COR-L47 (cell line): ENCODE measurements at regions not wholly inside any gene's neighbourhood (a gene's known extent, or its start where the extent isn't known, plus 50 kb on each side); places are given as distances from the start of the nearest gene placed in this dataset.
"Not testable (repeated sequence)": the region's sequence is repeated elsewhere in the genome, so short reads cannot be mapped to it uniquely, and the experiment has no call there.

ENCODE experiments used
- DNase-seq: peaks from one replicate; lab custom pipeline; 2025; lab: John Stamatoyannopoulos, UW

DNA sequence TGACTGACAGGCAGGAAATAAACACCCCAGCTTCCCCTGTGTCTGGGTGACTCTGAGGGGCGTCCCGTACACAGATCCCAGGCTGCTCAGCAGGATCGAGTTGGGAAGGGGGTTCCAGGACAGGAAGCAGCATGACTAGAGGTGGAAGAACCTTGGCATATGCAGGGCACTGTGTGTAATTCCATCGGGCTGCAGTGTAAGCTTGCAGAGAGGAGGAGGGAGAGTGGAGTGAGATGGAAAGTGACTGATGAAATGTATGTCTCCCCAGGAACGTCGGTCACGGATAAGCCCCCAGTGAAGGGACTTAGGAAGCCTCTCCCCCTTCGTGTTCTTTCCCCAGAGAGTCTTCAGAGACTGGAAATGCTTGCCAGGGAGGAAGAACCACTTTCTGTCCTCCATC, 198.4 kb upstream of the SULF2 start:
- DNase-seq, result not testable (repeated sequence)

DNA sequence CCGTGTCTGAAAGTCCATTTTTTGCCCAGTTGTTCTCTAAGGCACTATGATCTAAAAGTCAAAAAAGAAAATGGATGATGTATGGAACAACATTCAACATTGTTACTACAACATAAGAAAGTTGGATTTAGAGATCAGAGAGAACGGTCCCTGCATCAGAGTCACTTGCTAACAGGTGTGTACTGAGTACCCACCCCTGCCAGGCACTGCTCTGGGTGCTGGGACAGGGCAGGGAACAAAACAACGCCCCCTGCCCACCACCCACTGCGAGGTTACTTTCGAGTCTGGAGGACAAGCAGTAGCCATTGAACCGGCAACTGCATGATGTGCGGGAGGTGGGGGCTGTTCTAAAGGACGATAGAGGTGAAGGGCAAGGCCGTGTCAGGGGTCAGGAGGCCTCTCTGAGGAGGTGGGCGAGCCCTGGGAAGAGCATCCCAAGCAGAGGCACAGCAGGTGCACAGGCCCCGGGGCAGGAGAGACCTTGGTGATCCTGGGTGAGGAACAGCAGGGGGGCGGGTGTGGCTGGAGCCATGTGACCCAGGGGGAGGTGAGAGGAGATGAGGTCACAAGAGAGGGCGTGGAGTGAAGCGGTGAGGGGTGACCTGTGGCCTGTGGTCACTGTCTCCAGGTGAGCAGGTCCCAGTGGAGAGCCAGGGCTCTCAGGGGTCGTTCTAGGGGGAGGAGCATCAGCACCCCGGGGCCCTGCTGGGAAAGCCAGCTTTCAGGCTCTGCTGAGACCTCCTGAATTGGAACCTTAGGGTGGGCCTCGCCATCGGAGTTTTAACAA, 197.5 kb upstream of the SULF2 start:
- DNase-seq, result no peak

DNA sequence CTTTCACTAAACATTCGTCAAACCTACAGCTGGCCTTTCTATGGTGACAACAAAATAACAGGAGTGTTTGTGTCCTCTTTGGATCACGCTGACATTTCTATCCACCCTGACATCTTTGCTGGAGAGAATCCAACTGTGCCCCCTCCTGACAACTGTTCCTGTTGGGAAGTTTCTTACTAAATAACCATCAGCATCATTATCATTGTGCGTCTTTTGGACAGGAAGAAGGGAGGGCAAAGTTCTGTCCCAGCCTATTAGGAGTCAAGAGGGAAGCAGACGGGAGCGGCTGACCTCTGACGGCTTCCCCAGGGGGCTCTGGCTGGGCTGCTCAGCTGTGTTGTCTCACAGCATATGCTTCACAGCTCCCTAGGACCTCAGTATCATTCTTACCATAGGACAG, 195.9 kb upstream of the SULF2 start:
- DNase-seq, result no peak

DNA sequence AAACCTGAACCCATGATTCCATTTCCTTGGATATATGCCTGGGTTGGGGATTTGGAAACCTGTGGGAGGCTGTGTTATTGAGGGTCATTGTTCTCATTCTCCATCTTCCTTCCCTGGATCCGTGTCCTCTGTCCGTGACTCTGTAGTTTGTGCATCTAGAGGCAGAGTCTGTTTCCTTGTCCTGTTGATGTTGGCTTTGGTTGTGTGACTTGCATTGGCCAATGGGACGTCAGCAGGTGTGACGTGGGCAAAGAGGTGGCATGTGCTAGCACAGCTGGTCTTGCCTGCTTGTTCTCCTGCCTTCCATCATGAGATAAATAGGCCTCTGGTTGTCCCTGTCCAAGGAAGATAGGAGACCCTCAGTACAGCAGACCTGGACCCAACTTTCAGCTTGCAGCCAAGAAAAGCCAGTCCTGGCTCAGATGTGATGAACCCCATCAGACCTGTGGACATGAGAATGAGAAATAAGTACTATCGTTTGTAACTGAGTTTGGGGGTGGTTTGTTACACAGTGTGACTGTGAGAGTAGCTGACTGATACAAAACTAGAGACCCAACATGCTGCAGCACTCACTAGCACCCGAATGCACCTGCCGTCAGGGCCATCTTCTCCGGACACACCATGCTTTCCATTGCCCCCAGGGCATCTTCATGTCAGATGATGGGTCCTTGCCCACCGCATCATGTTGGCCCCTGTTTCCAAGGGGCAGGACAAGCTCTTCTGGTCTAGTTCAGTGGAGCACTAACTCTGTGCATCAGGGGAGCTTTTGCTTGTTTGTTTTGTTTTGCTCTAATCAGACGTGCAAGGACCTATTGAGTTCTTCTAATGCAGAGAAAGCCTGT, 195.3 kb upstream of the SULF2 start:
- no peak for DNase-seq

DNA sequence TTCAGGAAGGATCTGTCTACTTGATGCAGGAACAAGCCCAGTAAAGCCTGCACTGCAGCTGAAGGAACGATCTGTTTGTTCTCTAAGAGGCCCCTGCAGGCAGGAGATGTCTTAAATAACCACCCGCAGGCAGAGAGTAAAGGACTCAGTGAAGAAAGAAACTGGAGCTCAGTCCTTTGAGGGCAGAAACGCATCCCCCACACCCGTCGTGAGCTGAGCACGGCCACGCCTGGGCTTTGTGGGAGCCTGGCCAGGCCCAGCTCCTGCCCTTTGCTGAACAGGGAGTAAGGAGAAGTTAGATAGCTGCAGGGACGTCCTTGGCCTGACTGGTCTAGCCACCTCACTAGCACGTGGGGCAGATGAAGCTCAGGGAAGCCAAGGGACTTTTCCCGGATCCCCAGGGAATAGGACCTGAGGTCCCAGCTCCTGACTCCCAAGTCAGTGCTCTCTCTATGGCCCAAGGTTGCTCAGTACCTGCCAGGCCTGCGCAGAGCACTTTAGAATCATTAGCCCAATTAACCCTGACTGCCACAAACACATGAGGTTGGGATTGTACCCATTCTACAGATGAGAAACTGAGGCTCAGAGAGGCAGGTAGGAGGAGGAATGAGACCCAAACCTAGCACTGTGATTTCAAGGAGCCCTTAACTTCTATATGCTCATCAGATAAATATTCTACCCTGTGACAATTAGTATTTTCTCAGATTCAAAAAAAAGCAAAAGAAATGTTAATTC, 194.2 kb upstream of the SULF2 start:
- not testable (repeated sequence) for DNase-seq

DNA sequence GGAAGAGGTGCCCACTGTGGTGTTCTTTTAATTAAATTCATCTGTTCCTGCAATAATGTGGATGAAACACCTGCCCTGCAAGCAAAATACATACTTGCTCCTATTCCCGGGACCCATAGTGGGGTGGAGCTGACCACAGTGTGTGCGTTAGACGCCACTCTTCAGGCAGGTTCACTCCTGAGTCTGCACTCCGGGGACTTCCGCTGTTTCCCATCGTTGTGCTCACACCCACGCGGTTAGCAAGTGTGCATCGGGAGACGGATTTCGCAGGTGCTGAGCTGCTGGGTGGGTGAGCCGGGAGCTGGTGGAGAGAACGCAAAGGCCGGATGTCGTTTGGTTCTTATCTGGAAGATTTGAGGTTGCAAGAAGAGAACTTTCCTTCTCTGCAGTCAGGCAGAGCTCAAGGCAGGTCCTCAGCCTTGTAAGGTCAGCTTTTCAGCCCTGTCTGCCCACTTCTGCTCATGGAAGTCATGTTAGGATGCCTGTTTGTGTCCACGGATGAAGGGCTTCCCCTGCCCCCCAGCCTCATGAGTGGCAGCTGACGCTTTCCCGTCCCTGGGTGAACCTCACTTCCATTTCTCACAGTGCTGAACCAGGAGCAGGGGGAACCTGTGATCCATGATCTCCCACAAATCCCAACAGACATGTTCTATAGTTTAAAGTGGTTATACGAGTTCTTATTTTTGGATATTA, 193.3 kb upstream of the SULF2 start:
- DNase-seq, result not testable (repeated sequence)

DNA sequence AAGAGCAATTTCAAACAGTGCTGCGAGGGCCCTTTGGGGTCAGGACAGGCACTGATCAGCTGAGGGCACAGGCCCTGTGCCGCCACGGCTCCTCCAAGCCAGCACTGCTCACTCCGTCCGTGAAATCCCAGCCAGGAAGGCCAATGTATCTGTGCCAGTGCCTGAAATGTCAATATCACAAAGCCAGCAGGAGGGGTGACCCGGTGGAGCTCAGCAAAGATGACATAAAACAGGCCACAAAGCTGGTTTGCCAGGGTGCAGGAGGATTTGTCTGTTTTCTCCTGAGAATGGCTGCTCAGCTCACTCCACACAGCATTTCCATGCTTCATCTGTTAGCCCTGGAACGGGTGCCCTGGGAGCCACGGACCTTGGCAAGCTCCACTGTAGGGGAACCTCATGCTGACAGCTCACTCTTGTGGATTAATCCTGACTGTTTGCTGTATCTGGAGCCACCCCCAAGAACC, 192.5 kb upstream of the SULF2 start:
- not testable (repeated sequence) for DNase-seq

DNA sequence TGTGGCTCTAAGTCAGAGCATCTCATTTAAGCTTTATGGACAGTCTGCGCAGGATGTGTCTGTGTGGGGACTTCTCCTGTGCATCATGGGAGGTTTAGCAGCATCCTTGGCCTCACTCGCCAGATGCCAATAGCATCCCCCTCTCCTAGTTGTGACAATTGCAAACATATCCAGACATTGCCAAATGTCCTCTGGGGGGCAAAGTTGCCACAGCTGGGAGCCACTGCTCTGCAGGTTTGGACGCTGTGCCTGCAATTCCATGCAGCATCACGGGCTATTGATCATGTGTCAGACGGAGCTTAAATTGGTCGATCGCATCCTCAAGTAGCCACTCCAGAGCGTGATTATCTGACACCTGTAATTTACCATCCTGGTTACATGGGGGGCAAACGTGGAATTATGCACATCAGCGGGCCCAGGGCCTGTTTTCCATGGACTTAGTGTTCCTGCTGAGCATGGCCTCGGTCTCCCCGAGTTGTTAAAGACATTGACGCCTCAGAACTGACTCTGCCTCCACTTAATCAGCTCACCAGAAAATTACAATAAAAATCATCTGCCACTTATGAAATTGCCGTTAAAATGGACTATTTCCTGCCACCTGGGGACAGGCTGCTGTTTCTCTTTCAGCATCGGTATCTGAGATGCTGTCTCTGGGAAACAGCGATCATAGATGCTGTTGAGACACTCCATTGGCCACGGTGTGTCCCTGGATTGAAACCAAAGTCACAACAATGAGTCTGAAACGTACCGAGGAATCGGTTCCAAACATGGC, 191.9 kb upstream of the SULF2 start:
- DNase-seq, result not testable (repeated sequence)

DNA sequence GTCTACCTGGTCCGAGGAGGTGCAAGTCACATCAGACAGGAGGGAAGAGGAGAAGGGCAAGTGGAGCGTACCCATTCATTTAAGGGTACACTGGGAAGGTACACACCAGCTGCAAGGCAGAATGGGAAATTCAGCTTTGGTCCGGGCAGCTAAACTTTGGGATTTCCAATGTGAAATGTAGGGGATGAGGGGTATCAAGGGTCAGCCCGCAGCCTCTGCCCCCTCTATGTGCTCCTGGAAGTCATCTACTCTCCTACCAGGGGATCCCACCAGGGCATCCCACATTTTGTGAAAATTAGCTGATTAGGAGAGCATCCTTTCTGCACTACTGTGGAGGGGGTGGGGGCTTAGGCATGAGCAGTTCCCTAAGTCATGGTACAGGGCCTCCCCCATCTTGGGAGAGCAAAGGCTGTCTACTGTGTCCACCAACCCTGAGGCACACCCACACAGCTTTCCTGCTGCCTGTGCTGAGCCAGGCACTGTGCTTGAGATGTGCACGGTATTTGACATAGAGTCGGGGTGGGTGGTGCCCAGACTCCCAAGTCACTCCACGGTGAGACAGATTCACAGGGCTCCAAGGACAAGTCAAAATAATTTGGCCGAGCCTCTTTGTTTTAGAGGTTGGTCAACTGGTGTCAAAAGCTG, 189.1 kb upstream of the SULF2 start:
- no peak for DNase-seq

DNA sequence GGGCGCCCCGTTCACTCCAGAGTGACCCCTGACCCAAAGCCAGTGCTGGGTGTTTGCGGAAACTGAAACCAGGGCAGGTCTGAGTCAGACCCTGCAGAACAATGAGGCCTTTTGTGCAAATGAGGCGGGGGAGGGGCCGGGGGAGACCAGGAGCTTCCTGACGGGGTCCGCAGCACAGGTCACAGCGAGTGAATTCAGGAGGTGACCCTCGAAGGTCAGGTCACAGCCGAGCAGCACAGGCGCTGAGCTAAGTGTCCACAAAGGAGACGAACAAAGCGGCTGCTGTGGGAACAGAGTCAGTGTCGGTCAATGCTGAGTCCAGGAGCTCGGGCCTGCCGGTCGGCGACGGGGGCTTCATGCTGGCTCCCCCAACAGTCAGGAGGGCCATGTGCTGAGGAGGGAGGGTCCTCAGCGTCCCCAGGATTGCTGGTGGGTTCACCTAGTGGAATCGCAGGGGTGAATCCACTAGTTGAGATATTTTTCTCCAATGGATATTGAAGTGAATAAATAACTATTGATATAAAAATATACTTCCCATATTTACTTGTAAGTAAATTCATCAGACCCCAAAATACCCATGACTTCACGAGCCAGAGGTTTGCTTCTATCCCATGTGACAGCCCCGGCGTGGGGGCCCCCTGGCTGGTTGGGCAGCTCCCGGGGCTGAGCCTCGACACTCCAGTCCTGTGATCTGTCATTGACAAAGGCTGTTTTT, 188.4 kb upstream of the SULF2 start:
- DNase-seq, result no peak

DNA sequence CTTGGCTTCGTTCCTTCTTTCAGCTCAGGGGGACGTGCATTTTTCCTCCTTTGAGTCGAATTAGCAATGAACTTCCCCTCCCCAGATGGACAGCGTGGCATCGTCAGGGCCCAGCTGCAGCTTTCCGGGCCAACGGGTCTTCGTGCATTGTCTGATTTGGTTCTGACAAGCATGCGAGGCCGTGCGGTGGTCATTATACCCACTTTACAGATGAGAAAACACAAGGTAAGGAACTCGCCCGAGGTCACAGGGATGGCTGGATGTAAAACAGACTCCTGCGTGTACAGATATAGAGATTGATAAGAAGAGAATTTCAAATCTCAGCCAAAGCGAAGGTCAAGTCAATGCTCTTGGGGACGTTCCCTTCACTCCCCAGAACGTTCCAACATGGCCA, 187.6 kb upstream of the SULF2 start:
- DNase-seq, result no peak

DNA sequence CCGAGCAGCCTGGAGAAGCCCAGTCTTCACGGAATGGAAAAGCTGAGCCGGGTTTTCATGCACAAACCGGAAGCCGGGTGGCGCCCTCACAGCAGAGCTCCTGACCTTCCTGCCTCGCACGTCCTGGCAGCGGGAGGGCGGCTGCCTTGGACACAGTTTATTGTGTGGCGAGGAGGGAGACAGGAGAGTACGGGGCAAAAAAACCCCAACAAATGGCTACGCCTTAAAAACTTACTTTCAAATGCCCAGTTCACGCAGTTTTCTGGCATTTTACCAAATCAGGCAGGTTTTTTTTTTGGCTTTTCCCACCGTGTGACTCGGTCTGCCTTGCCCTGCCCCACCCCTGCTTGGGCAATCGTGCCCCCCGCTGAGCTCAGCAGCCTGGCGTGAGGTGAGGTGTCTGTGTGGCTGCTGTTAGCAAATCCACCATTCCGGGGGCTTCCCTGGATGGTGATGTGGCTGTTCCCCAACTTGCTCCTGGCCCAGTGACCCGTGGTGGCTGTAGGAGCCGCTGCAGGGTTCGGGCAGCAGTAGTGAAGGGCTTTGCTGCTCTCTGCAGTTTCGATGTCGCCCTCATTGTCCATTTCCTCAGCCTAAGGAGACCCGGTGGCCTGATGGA, 187.1 kb upstream of the SULF2 start:
- not testable (repeated sequence) for DNase-seq

DNA sequence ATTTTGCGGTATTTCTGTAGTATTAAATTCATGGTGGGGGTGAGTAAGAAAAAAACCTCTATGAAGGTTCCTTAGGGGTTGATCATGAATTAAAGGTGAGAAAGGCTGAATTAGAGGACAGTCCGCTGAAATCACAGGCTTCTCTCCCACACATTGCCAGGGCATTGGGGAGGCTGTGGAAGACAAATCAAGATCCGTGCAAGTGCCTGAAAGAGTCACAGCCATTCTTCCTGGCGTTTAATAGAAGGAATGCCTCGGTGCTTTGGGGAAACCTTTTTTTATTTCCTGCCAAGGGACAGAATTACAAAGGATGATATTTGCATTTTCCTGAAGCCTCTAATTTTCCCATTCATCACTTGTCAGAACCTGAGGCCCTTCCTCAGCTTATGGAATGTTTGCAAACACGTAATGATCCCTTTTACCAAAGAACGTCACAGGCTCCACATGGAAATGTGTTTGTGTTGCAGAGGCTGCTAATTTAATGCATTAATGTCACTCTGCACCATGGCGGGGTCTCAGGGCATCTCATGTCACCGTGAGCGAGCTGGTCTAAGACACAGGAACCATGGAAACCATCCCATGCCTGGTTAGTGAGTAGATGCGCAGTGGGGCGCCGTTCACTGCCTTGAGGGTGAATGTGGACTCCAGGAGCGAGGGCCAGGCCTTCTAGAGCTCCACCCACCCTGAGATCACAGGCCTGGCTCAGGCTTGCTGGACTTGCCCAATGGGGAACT, 185.9 kb upstream of the SULF2 start:
- no peak for DNase-seq

DNA sequence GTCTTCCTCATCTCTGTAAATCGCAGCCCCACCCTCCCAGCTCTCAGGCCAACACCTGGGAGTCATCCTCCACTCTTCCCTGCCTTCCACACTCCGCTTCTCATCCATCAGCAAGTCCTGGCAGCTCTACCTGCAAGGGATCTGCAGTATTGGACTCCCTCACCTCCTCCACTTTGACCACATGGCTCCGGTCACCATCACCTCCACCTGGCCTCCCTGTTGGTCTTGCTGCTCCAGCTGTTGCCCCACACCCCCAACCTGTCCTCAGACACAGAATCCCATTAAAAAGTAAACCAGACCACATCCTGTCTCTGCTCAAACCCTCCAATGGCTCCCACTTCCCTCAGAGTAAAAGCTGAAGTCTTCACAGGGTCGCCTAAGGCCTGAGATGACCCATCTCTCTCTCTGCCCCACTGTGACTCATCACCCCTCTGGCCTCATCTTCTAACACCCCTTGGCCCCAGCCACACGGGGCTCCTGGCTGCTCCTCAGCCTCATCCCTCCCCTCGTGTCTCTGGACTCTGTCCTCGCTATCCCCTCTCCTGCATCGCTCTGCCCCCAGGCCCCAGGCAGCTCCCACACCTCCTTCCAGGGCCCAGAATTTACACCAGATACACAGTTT, 185.1 kb upstream of the SULF2 start:
- no peak for DNase-seq

DNA sequence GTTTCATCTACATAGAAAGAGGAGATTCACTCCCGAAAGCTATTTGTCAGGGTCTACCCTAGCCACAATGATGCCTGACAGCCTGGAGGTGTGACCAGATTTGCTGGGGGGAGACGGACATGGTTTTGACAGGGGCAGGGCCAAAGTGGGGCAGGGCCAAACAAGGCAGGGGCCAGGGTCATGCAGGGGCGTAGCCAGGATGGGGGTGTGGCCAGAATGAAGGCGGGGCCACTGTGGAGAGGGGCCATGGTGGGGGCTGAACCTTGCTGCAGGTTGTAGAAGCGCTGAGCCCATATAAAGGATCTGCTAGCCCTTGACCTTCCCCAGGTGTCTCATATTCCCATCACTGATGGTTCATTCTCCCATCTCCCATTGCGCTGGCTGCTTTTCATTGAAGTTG, 184.1 kb upstream of the SULF2 start:
- DNase-seq, result no peak

DNA sequence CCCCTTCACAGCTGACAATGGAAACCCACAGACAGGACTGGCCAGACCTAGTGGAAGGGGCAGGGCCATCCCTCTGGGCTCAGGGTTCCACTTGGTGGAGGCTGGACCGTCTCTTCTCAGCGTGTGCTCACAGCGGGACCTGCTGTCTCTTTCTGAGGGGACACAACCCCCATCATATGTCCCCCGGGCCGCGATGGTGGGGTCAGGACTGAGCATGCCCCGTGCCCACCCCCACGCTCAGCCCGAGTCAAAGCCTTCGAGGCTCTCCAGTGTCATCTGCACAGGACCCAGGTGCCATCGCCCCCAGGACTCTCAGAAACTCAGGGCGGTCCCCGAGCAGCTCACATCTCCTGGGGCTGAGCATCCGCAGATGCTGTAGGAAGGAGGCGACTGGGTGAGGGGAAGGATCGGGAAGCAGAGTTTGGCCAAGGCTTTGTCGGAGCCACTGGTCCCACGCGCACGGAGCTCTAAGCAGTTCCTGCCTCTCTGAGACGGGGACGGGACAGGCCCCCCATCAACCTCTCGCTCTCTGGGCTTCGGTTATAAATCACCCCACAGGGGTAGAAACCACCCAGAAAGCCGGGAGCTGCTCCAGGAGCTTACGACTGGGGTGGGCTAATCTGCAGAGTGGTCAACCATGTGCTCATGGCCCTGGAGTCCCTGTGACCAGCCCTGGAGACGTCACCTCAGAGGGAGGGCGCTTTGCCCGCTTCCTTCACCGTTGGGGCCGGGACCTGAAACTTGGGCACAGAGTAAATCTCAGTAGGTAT, 183.4 kb upstream of the SULF2 start:
- DNase-seq, result no peak

DNA sequence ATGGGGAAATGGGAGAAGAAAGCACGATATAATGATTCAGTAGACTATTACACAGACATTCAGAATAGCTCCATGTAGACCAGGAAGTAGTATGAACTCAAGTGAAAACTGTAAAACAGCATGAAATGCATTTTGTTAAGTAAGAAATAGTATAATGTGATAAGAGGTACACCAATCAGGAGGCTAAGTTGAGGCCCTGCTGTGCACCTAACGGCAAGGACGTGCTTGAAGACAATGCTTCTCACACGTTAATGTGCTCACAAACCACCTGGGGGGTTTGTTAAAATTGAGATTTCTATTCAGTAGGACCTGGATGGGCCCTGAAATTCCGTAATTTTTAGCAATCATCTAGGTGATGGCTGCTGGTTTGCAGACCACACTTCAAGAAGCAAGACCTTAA, 178.9 kb upstream of the SULF2 start:
- no peak for DNase-seq

DNA sequence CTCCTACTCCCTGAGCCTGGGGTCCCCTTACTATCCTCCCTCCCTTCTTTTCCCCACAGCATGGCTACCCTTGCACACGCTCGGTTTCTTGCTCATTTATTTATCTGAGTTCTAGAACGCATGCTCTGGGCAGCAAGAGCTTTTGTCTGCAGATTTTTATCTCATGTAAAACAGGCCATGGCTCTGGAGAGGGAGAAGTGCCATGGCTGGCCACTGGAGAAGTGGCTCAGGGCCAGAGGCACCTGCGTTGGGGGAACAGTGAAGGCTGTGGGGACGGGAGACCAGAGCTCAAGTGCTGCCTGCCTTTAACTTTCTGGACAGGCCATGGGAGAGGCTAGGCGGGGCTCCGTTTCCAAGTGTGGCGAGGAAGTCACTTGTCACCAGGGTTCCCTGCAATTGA, 177.7 kb upstream of the SULF2 start:
- DNase-seq, result no peak
